B cell (primary cell): ENCODE measurements at regions not wholly inside any gene's neighbourhood (a gene's known extent, or its start where the extent isn't known, plus 50 kb on each side); places are given as distances from the start of the nearest gene placed in this dataset.
"Not testable (repeated sequence)": the region's sequence is repeated elsewhere in the genome, so short reads cannot be mapped to it uniquely, and the experiment has no call there.

Experiments
- ATAC-seq: fragments of 200-7000 bp; cut with Tn5 transposase; one replicate; pipeline ENCODE4 v1.10.0; 2021; ENCODE audit warnings: low read depth, mild to moderate bottlenecking, moderate number of reproducible peaks, moderate library complexity
- CTCF ChIA-PET: fragments of 350-600 bp; sonication (Branson Sonifier 250); formaldehyde crosslinking; loops from one replicate; lab custom pipeline; 2021; ENCODE audit warnings: antibody characterized with exemption, inconsistent platforms; lab: Charles Lee
- POLR2A ChIA-PET: fragments of 350-600 bp; sonication (Branson Sonifier 250); formaldehyde crosslinking; loops from one replicate; lab custom pipeline; 2021; ENCODE audit warnings: antibody characterized with exemption; lab: Charles Lee
- DNase-seq: peaks from one replicate; pipeline ENCODE4 v3.0.0; 2013
- H2AFZ ChIP-seq: 2 replicates; pipeline ENCODE4 v1.6.1; 2012; ENCODE audit warnings: mild to moderate bottlenecking, low read depth, low read length; ENCODE audit not compliant: insufficient read depth, poor library complexity, severe bottlenecking
- H3K27ac ChIP-seq, 2 donors: 1 replicate in 1 of 2; 2 replicates in 1 of 2; pipeline ENCODE4 v1.5.1; 2012 to 2013; ENCODE audit warnings: low read length in 2 of 2, mild to moderate bottlenecking in 2 of 2, moderate library complexity in 1 of 2
- H3K27me3 ChIP-seq, 4 experiments: fragments of 200-600 bp in 1 of 4; sonication (generic) in 1 of 4; replicated peaks in 1 of 4; 1 replicate in 2 of 4; 2 replicates in 2 of 4; pipeline versions ENCODE4 v1.6.1 to v1.7.0; 2013 to 2016; ENCODE audit warnings: low read length in 3 of 4, mild to moderate bottlenecking in 2 of 4, mixed read lengths in 1 of 4, moderate library complexity in 1 of 4; ENCODE audit not compliant: insufficient read depth in 4 of 4, control insufficient read depth in 3 of 4; ENCODE audit errors: control extremely low read depth in 1 of 4
- H3K36me3 ChIP-seq, 2 experiments: replicated peaks in 1 of 2; 1 replicate in 1 of 2; 2 replicates in 1 of 2; pipeline versions ENCODE4 v1.6.1 to v1.7.1; 2013; ENCODE audit warnings: low read length in 1 of 2; ENCODE audit not compliant: insufficient read depth in 2 of 2, control insufficient read depth in 1 of 2; ENCODE audit errors: control extremely low read depth in 1 of 2, extremely low read depth in 1 of 2
- H3K4me1 ChIP-seq, 2 donors: fragments of 200-600 bp in 1 of 2; sonication (generic) in 1 of 2; 1 replicate in 1 of 2; 2 replicates in 1 of 2; pipeline versions ENCODE4 v1.5.1 to v1.6.1; 2013 to 2017; ENCODE audit warnings: low read length in 2 of 2; ENCODE audit not compliant: control insufficient read depth in 2 of 2, insufficient read depth in 2 of 2
- H3K4me2 ChIP-seq: replicated peaks from 2 replicates; pipeline ENCODE3; 2012; ENCODE audit warnings: mild to moderate bottlenecking, low read depth, low read length; ENCODE audit not compliant: poor library complexity, severe bottlenecking
- H3K4me3 ChIP-seq, 5 experiments: fragments of 200-600 bp in 1 of 5; sonication (generic) in 1 of 5; 1 replicate in 3 of 5; 2 replicates in 2 of 5; pipeline versions ENCODE4 v1.5.1 to v1.7.0; 2011 to 2016; ENCODE audit warnings: low read length in 4 of 5, mild to moderate bottlenecking in 4 of 5, low read depth in 2 of 5, control low read depth in 1 of 5, moderate library complexity in 1 of 5; ENCODE audit not compliant: insufficient read depth in 1 of 5; ENCODE audit errors: control extremely low read depth in 1 of 5, extremely low read depth in 1 of 5
- H3K79me2 ChIP-seq: fragments of 200-600 bp; sonication (generic); one replicate; pipeline ENCODE4 v1.6.0; 2016; ENCODE audit warnings: low read length; ENCODE audit not compliant: control insufficient read depth, insufficient read depth
- H3K9ac ChIP-seq: fragments of 200-600 bp; sonication (generic); 2 replicates; pipeline ENCODE4 v1.6.1; 2017; ENCODE audit warnings: mild to moderate bottlenecking, low read length, moderate library complexity
- H3K9me3 ChIP-seq, 3 donors: one replicate each; pipeline versions ENCODE4 v1.6.1 to v1.7.1; 2013; ENCODE audit warnings: low read length in 2 of 3; ENCODE audit not compliant: control insufficient read depth in 2 of 3, insufficient read depth in 1 of 3; ENCODE audit errors: control extremely low read depth in 1 of 3
- H4K20me1 ChIP-seq: 2 replicates; pipeline ENCODE4 v1.6.0; 2012; ENCODE audit warnings: mild to moderate bottlenecking, low read length; ENCODE audit not compliant: insufficient read depth, control insufficient read depth, poor library complexity, severe bottlenecking
- H3K27ac Mint-ChIP-seq: one replicate; pipeline ENCODE4 v1.8.0; 2021; ENCODE audit warnings: mixed read lengths
- H3K27me3 Mint-ChIP-seq: one replicate; pipeline ENCODE4 v1.8.0; 2021; ENCODE audit warnings: mixed read lengths
- H3K4me1 Mint-ChIP-seq: one replicate; pipeline ENCODE4 v1.8.0; 2021; ENCODE audit warnings: mixed read lengths
- H3K4me3 Mint-ChIP-seq: one replicate; pipeline ENCODE4 v1.8.0; 2021; ENCODE audit warnings: mixed read lengths
- H3K9me3 Mint-ChIP-seq: one replicate; pipeline ENCODE4 v1.8.0; 2022; ENCODE audit warnings: mixed read lengths; ENCODE audit not compliant: insufficient read depth
- CTCF ChIP-seq: fragments of 200-600 bp; IDR thresholded peaks from one replicate; pipeline ENCODE4 v1.8.0; 2022; ENCODE audit warnings: antibody characterized with exemption, mild to moderate bottlenecking
- EZH2 ChIP-seq: IDR thresholded peaks from 2 replicates; pipeline ENCODE4 v1.6.1; 2012; ENCODE audit warnings: borderline replicate concordance, low read depth, mild to moderate bottlenecking, moderate library complexity, low read length; ENCODE audit not compliant: insufficient read depth, poor library complexity, severe bottlenecking
- WGBS: methylation state at CpG from one replicate; pipeline ENCODE4 v1.1.5; 2013; ENCODE audit warnings: missing lambda C conversion rate; ENCODE audit not compliant: insufficient coverage; 5-methylcytosine and 5-hydroxymethylcytosine counted together
- intact Hi-C: fragments of 100-400 bp; cut with micrococcal nuclease; formaldehyde crosslinking; loops from one replicate; pipeline ENCODE4 v1.10.0; 2022

- TF ChIP-seq CTCF (no peak), EZH2 (no peak)
- H3K36me3 ChIP-seq = no peaks in the 10 kb centered on the region
- H3K9me3 ChIP-seq = peaks cover 0 to 3% (median 0%) of the 10 kb centered on the region in 3 donors
- 77% methylated on average over 2 of the region's 3 CpGs for WGBS
- no peaks in the 10 kb centered on the region for H4K20me1 ChIP-seq
- no peak overlapping the region for H3K4me3 ChIP-seq
- Mint-ChIP-seq H3K4me1 (no peaks in the 10 kb centered on the region), H3K4me3 (no peak overlapping the region), H3K27me3 (no peaks in the 10 kb centered on the region), H3K9me3 (peaks cover 9% of the 10 kb centered on the region), H3K27ac (no peak overlapping the region)
- ChIA-PET POLR2A (no interaction called here), CTCF (no interaction called here)
- no peak for DNase-seq
- H3K27ac ChIP-seq = no peak overlapping the region
- intact Hi-C loops = no loop called here
- H3K4me2 ChIP-seq = no peak overlapping the region
- no peak overlapping the region for H2AFZ ChIP-seq
- H3K4me1 ChIP-seq = no peaks in the 10 kb centered on the region
- H3K79me2 ChIP-seq = no peaks in the 10 kb centered on the region
- H3K27me3 ChIP-seq = no peaks in the 10 kb centered on the region
- ATAC-seq = no peak
- H3K9ac ChIP-seq = no peak overlapping the region
Measured at GRCh38 chr21:22020221-22020620, 1022.0 kb downstream of the NCAM2 start.

- DNase-seq, H3K4me3 ChIP-seq, H3K4me2 ChIP-seq, H3K27me3 Mint-ChIP-seq, H3K27ac Mint-ChIP-seq, H3K79me2 ChIP-seq, H3K27me3 ChIP-seq, H3K36me3 ChIP-seq, H3K27ac ChIP-seq, ATAC-seq, H3K9me3 Mint-ChIP-seq, intact Hi-C loops, H3K4me1 Mint-ChIP-seq, POLR2A ChIA-PET, H3K9me3 ChIP-seq, H3K4me1 ChIP-seq, H3K4me3 Mint-ChIP-seq, H4K20me1 ChIP-seq, H3K9ac ChIP-seq, CTCF ChIA-PET, H2AFZ ChIP-seq: not testable (repeated sequence)
- no CpG with 5 or more reads among the region's 2 CpGs for WGBS
Measured at GRCh38 chr21:22023896-22024295, 1025.7 kb downstream of the NCAM2 start.
